ENCODE measurements at regions not wholly inside any gene's neighbourhood (a gene's known extent, or its start where the extent isn't known, plus 50 kb on each side); places are given as distances from the start of the nearest gene placed in this dataset.

- Histone ChIP-seq H3K4me1 (ENCODE audit: control insufficient read depth, insufficient read depth, low read length) (no peaks in the 10 kb centered on the region), H3K9me3 (ENCODE audit: control insufficient read depth, insufficient read depth, low read depth, low read length) (no peaks in the 10 kb centered on the region), H3K36me3 (ENCODE audit: control insufficient read depth in 2 of 2, insufficient read depth in 1 of 2, low read length in 2 of 2) (no peaks in the 10 kb centered on the region), H3K4me3 (ENCODE audit: low read depth, low read length) (no peak overlapping the region), H3K27ac (ENCODE audit: extremely low read depth, low read depth, low read length) (no peak overlapping the region)
- no peak for TF ChIP-seq ZNF433 (tag by site-specific recombination; IDR thresholded peaks at IDR 0.05; ENCODE audit: low read depth)
- TF ChIP-seq, protein P1, sequence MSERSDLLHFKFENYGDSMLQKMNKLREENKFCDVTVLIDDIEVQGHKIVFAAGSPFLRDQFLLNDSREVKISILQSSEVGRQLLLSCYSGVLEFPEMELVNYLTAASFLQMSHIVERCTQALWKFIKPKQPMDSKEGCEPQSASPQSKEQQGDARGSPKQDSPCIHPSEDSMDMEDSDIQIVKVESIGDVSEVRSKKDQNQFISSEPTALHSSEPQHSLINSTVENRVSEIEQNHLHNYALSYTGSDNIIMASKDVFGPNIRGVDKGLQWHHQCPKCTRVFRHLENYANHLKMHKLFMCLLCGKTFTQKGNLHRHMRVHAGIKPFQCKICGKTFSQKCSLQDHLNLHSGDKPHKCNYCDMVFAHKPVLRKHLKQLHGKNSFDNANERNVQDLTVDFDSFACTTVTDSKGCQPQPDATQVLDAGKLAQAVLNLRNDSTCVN (tag by site-specific recombination; optimal IDR thresholded peaks at IDR 0.05) = no peak
- TF ChIP-seq MZF1 (tag by site-specific recombination; IDR thresholded peaks at IDR 0.05; ENCODE audit: borderline replicate concordance) = no peak
- TF ChIP-seq ZNF621 (tag by site-specific recombination; IDR thresholded peaks at IDR 0.05) = no peak
- TF ChIP-seq ZNF548 (tag by site-specific recombination; IDR thresholded peaks at IDR 0.05) = no peak
- TF ChIP-seq ZNF704 (tag by site-specific recombination; IDR thresholded peaks at IDR 0.05) = no peak
- TF ChIP-seq SALL2 (tag by site-specific recombination; IDR thresholded peaks at IDR 0.05; ENCODE audit: borderline replicate concordance) = no peak
- no peak for TF ChIP-seq ZBTB49 (tag by site-specific recombination; IDR thresholded peaks at IDR 0.05; ENCODE audit: low read depth)
- no peak for TF ChIP-seq ZNF394 (tag by site-specific recombination; IDR thresholded peaks at IDR 0.05; ENCODE audit: borderline replicate concordance)
- no peak for TF ChIP-seq ZNF292 (tag by site-specific recombination; IDR thresholded peaks at IDR 0.05; ENCODE audit: borderline replicate concordance, low read depth)
- TF ChIP-seq ZSCAN16 (tag by site-specific recombination; IDR thresholded peaks at IDR 0.05) = no peak
- TF ChIP-seq ZNF10 (tag by site-specific recombination; IDR thresholded peaks at IDR 0.05) = no peak
- no peak for TF ChIP-seq ZNF114 (tag by site-specific recombination; IDR thresholded peaks at IDR 0.05)
- POLR2A ChIA-PET = no interaction called here
- CTCF ChIA-PET = no interaction called here
Measured at GRCh38 chr16:7057458-7057857, 275.2 kb upstream of the RBFOX1 start.

DNA sequence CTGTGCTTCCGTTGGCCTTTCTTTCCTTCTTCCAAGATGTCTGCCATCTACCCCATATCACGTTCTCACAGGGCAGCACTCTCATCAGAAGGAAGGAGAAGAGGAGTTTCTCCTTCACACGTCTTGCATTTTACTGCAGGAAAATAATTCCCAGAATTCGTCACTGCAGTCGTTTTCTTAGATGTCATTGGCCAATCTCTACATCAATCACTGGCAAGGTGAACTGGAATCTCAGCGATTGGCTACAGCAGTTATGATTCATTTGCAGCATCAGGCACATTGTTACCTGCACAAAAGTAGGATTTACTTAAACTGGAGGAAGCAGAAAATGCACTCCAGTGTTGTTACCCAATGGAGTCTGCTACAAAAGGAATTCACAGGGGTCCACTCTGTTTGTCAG lies 277.2 kb upstream of the RBFOX1 start:
- CTCF ChIA-PET = interaction anchor here (0.6 kb wide), 1 partner anchor 30 kb away, joined by 3 read pairs; no protein-coding TSS in a partner anchor
- Histone ChIP-seq H3K4me3 (ENCODE audit: low read depth, low read length) (no peak overlapping the region), H3K9me3 (ENCODE audit: control insufficient read depth, insufficient read depth, low read depth, low read length) (no peaks in the 10 kb centered on the region), H3K27ac (ENCODE audit: extremely low read depth, low read depth, low read length) (no peak overlapping the region), H3K36me3 (ENCODE audit: control insufficient read depth in 2 of 2, insufficient read depth in 1 of 2, low read length in 2 of 2) (no peaks in the 10 kb centered on the region), H3K4me1 (ENCODE audit: control insufficient read depth, insufficient read depth, low read length) (no peaks in the 10 kb centered on the region)
- TF ChIP-seq, protein P2, sequence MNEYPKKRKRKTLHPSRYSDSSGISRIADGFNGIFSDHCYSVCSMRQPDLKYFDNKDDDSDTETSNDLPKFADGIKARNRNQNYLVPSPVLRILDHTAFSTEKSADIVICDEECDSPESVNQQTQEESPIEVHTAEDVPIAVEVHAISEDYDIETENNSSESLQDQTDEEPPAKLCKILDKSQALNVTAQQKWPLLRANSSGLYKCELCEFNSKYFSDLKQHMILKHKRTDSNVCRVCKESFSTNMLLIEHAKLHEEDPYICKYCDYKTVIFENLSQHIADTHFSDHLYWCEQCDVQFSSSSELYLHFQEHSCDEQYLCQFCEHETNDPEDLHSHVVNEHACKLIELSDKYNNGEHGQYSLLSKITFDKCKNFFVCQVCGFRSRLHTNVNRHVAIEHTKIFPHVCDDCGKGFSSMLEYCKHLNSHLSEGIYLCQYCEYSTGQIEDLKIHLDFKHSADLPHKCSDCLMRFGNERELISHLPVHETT (tag by site-specific recombination; IDR thresholded peaks at IDR 0.05) = no peak
- no peak for TF ChIP-seq SALL2 (tag by site-specific recombination; IDR thresholded peaks at IDR 0.05; ENCODE audit: borderline replicate concordance)
- TF ChIP-seq WT1 (tag by site-specific recombination; IDR thresholded peaks at IDR 0.05) = no peak
- TF ChIP-seq ZBTB44 (tag by site-specific recombination; IDR thresholded peaks at IDR 0.05) = no peak
- TF ChIP-seq ZNF112 (tag by site-specific recombination; IDR thresholded peaks at IDR 0.05) = no peak
- TF ChIP-seq TRIM28 (IDR thresholded peaks at IDR 0.05; ENCODE audit: borderline replicate concordance, low read length) = no peak
- POLR2A ChIA-PET = no interaction called here

Data from HEK293 (cell line).